Neuronal stem cell (in vitro differentiated cells): ENCODE measurements at regions not wholly inside any gene's neighbourhood (a gene's known extent, or its start where the extent isn't known, plus 50 kb on each side); places are given as distances from the start of the nearest gene placed in this dataset.

Source experiments
- DNase-seq: peaks from one replicate; pipeline ENCODE4 v3.0.0-alpha.2; 2013; ENCODE audit warnings: low spot score
- H2AFZ ChIP-seq: one replicate; pipeline ENCODE4 v1.6.1; 2013; ENCODE audit warnings: mild to moderate bottlenecking, low read length, inconsistent platforms
- H2AK5ac ChIP-seq: 2 replicates; pipeline ENCODE4 v1.6.1; 2013; ENCODE audit warnings: low read depth, mild to moderate bottlenecking, inconsistent platforms, low read length, moderate library complexity, mixed read lengths
- H2BK120ac ChIP-seq: 2 replicates; pipeline ENCODE4 v1.6.1; 2013; ENCODE audit warnings: low read depth, mild to moderate bottlenecking, inconsistent platforms, low read length, moderate library complexity, mixed read lengths
- H2BK12ac ChIP-seq: one replicate; pipeline ENCODE4 v1.6.1; 2013; ENCODE audit warnings: low read length, inconsistent platforms
- H2BK15ac ChIP-seq: 2 replicates; pipeline ENCODE4 v1.6.1; 2013; ENCODE audit warnings: mild to moderate bottlenecking, low read length, inconsistent platforms, mixed read lengths
- H2BK5ac ChIP-seq: one replicate; pipeline ENCODE4 v1.6.1; 2013; ENCODE audit warnings: inconsistent platforms, mild to moderate bottlenecking, low read length, moderate library complexity
- H3K14ac ChIP-seq: one replicate; pipeline ENCODE4 v1.6.1; 2013; ENCODE audit warnings: low read length, inconsistent platforms
- H3K18ac ChIP-seq: 2 replicates; pipeline ENCODE4 v1.6.1; 2013; ENCODE audit warnings: low read length, inconsistent platforms
- H3K23ac ChIP-seq: 2 replicates; pipeline ENCODE4 v1.6.1; 2013; ENCODE audit warnings: low read depth, mild to moderate bottlenecking, mixed read lengths, low read length, inconsistent platforms; ENCODE audit not compliant: poor library complexity
- H3K27ac ChIP-seq: replicated peaks from 3 replicates; pipeline ENCODE4 v1.5.1; 2013; ENCODE audit warnings: low read length, inconsistent platforms
- H3K27me3 ChIP-seq, 3 experiments: 2 replicates each; pipeline ENCODE4 v1.6.1; 2013; ENCODE audit warnings: low read length in 3 of 3, mild to moderate bottlenecking in 2 of 3, inconsistent platforms in 1 of 3, low read depth in 1 of 3, mixed read lengths in 1 of 3, moderate library complexity in 1 of 3; ENCODE audit not compliant: control insufficient read depth in 3 of 3, insufficient read depth in 3 of 3
- H3K36me3 ChIP-seq, 2 donors: replicated peaks in 1 of 2; 2 replicates each; pipeline ENCODE4 v1.6.1; 2013; ENCODE audit warnings: low read length in 2 of 2; ENCODE audit not compliant: control insufficient read depth in 2 of 2, insufficient read depth in 2 of 2
- H3K4ac ChIP-seq: 2 replicates; pipeline ENCODE4 v1.6.1; 2013; ENCODE audit warnings: inconsistent platforms, mild to moderate bottlenecking, low read length, moderate library complexity
- H3K4me1 ChIP-seq, 2 donors: 1 replicate in 1 of 2; 2 replicates in 1 of 2; pipeline ENCODE4 v1.6.1; 2013; ENCODE audit warnings: low read length in 2 of 2, low read depth in 1 of 2; ENCODE audit not compliant: control insufficient read depth in 2 of 2, insufficient read depth in 1 of 2
- H3K4me2 ChIP-seq: one replicate; pipeline ENCODE4 v1.6.1; 2013; ENCODE audit warnings: mild to moderate bottlenecking, low read length, inconsistent platforms; ENCODE audit not compliant: insufficient read depth, poor library complexity, severe bottlenecking
- H3K4me3 ChIP-seq, 2 donors: 2 replicates each; pipeline ENCODE4 v1.5.1; 2013; ENCODE audit warnings: low read length in 2 of 2, mild to moderate bottlenecking in 2 of 2, inconsistent platforms in 1 of 2, moderate library complexity in 1 of 2
- H3K79me1 ChIP-seq: one replicate; pipeline ENCODE4 v1.6.1; 2013; ENCODE audit warnings: low read depth, mild to moderate bottlenecking, inconsistent platforms, low read length, moderate library complexity
- H3K9ac ChIP-seq: one replicate; pipeline ENCODE4 v1.6.1; 2013; ENCODE audit warnings: mild to moderate bottlenecking, low read depth, low read length, inconsistent platforms; ENCODE audit not compliant: poor library complexity
- H3K9me3 ChIP-seq, 2 donors: replicated peaks in 1 of 2; 2 replicates each; pipeline versions ENCODE3 to v1.6.1; 2013; ENCODE audit warnings: low read length in 2 of 2, mild to moderate bottlenecking in 2 of 2, inconsistent platforms in 1 of 2, low read depth in 1 of 2, mixed read lengths in 1 of 2, moderate library complexity in 1 of 2; ENCODE audit not compliant: control insufficient read depth in 2 of 2, insufficient read depth in 1 of 2
- H4K8ac ChIP-seq: one replicate; pipeline ENCODE4 v1.6.1; 2013; ENCODE audit warnings: low read depth, mild to moderate bottlenecking, inconsistent platforms, low read length, moderate library complexity
- H4K91ac ChIP-seq: one replicate; pipeline ENCODE4 v1.6.1; 2013; ENCODE audit warnings: low read length, low read depth, mild to moderate bottlenecking, inconsistent platforms; ENCODE audit not compliant: poor library complexity
- WGBS, 2 donors: extraction: QIAGEN DNeasy Blood & Tissue Kit; methylation state at CpG; one replicate each; pipeline ENCODE4 v1.1.7; 2013; ENCODE audit warnings: missing lambda C conversion rate in 2 of 2, mixed read lengths in 1 of 2; ENCODE audit not compliant: insufficient read length in 2 of 2, insufficient replicate concordance in 1 of 2; ENCODE audit errors: extremely low coverage in 2 of 2; 5-methylcytosine and 5-hydroxymethylcytosine counted together

DNA sequence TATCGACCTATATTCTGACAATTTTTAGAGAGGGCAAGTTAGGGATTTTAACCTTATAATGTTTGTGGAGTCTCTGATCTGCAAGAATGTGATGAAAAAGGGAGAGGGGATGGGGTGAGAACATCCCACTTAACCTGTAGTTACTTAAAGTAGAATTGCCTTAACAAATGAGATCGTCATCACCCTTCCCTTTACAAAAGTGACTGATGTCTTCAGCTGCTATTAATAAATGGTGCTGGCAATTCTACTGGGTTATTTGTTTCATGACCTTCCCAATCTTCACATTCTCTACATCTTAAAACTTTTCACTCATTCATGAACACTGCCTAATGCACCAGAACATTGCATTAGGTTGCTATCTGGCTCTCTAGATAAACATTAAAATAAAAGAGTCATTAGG is 873.4 kb upstream of the LCORL start:
- H2AFZ ChIP-seq, result no peak overlapping the region
- no peak overlapping the region for H2BK5ac ChIP-seq
- no peak overlapping the region for H2BK12ac ChIP-seq
- no peak overlapping the region for H2AK5ac ChIP-seq
- H3K4me3 ChIP-seq, result no peak overlapping the region
- no peaks in the 10 kb centered on the region for H3K4me1 ChIP-seq
- no peaks in the 10 kb centered on the region for H3K36me3 ChIP-seq
- no peaks in the 10 kb centered on the region for H3K9me3 ChIP-seq
- H3K9ac ChIP-seq, result no peak overlapping the region
- H3K4ac ChIP-seq, result no peak overlapping the region
- no peak overlapping the region for H3K23ac ChIP-seq
- no peaks in the 10 kb centered on the region for H3K79me1 ChIP-seq
- no peaks in the 10 kb centered on the region for H3K27me3 ChIP-seq
- no peak overlapping the region for H3K18ac ChIP-seq
- no peak overlapping the region for H2BK120ac ChIP-seq
- no CpG with 5 or more reads among the region's 2 CpGs for WGBS, 2 donors
- no peak overlapping the region for H2BK15ac ChIP-seq
- H4K91ac ChIP-seq, result no peak overlapping the region
- no peak overlapping the region for H3K4me2 ChIP-seq
- no peak overlapping the region for H4K8ac ChIP-seq
- no peak for DNase-seq
- no peak overlapping the region for H3K14ac ChIP-seq
- H3K27ac ChIP-seq, result no peak overlapping the region

DNA sequence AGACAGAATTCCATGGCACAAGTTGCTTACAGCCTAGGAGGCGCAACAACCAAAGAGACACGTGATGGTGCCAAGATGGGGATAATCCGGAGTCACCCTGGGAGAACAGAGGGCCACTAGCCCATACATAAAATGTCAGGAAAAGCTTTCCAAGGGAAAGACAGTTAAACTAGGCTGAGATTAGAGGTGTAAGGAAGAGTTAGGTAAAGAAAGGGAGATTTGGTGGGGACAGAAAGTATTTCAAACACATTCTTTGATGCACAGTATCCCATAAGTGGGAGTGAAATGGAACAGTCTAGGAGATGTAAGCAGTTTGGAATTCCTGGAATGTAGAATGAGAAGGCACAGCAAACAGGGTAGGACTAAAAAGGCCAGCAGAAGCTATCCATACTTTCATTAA is 860.9 kb upstream of the LCORL start:
- peak; percentile 2 for DNase-seq
- no peak overlapping the region for H3K9ac ChIP-seq
- no CpG with 5 or more reads among the region's 3 CpGs for WGBS, 2 donors
- H2AFZ ChIP-seq, result peak overlapping the region; percentile 62
- H3K36me3 ChIP-seq, result no peaks in the 10 kb centered on the region
- peak overlapping the region; percentile 49 for H3K27ac ChIP-seq
- no peak overlapping the region for H4K8ac ChIP-seq
- H2BK120ac ChIP-seq, result no peak overlapping the region
- no peak overlapping the region for H4K91ac ChIP-seq
- no peak overlapping the region for H3K4me3 ChIP-seq
- no peaks in the 10 kb centered on the region for H3K9me3 ChIP-seq
- no peak overlapping the region for H3K23ac ChIP-seq
- no peak overlapping the region for H3K4me2 ChIP-seq
- H3K27me3 ChIP-seq, result no peaks in the 10 kb centered on the region
- H3K79me1 ChIP-seq, result no peaks in the 10 kb centered on the region
- H2BK15ac ChIP-seq, result no peak overlapping the region
- H3K18ac ChIP-seq, result no peak overlapping the region
- H2BK12ac ChIP-seq, result no peak overlapping the region
- no peak overlapping the region for H3K14ac ChIP-seq
- no peak overlapping the region for H2BK5ac ChIP-seq
- no peak overlapping the region for H2AK5ac ChIP-seq
- peaks cover 4 to 6% of the 10 kb centered on the region in 2 donors for H3K4me1 ChIP-seq
- H3K4ac ChIP-seq, result no peak overlapping the region

DNA sequence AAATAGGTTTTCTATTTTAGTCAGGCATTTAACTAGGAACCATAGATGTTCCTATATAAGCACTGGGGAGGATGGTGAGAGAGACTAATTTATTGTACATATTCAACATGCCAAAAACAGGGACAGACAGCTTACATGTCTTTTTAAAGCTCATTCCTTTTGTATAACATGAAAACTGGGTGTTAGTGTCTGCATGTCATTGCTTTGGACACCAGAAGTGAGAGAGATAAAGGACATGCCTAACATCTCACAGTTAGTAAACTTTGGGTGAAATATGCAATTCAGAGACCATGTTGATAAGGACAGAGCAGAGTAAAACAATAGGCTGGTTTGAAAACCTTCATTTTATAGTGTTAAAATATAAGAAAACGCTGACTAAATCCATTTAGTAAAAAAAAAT is 860.0 kb upstream of the LCORL start:
- no peak overlapping the region for H3K4ac ChIP-seq
- no CpG with 5 or more reads among the region's 1 CpG for WGBS, 2 donors

DNA sequence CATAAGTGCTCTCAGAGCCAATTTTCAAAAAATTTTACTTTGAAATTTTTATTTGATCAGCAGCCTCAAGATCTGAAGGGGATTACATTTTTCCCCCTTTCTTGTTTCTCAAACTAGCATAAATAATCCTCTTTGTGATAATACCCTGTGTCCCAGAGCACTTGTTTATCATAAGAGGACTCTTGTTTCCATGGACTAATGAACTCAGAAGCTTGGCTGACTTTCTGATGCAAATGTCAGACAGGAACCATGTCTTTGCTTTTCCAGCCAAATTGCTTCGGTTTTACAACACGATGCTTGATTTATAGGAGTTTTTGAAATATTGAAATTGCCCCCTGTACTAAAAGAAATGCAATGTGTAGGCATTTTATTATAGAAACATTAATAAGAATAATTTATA is 859.3 kb upstream of the LCORL start:
- Histone ChIP-seq H3K14ac (no peak overlapping the region), H2BK15ac (no peak overlapping the region), H2BK5ac (no peak overlapping the region), H3K18ac (no peak overlapping the region), H2AFZ (no peak overlapping the region), H3K4me3 (no peak overlapping the region), H3K27ac (no peak overlapping the region), H4K91ac (no peak overlapping the region), H3K9ac (no peak overlapping the region), H3K27me3 (no peaks in the 10 kb centered on the region), H3K79me1 (no peaks in the 10 kb centered on the region), H2BK120ac (no peak overlapping the region), H3K23ac (no peak overlapping the region), H3K4ac (no peak overlapping the region), H2BK12ac (no peak overlapping the region), H3K36me3 (no peaks in the 10 kb centered on the region), H4K8ac (no peak overlapping the region), H3K9me3 (peaks cover 0 to 2% of the 10 kb centered on the region in 2 donors), H3K4me1 (peaks cover 4 to 6% of the 10 kb centered on the region in 2 donors), H3K4me2 (no peak overlapping the region), H2AK5ac (no peak overlapping the region)
- WGBS, 2 donors, result no CpG with 5 or more reads among the region's 2 CpGs
- no peak for DNase-seq

More for the DNA sequence above, 860.0 kb upstream of the LCORL start:
- Histone ChIP-seq H3K14ac (no peak overlapping the region), H3K4me2 (no peak overlapping the region), H3K18ac (no peak overlapping the region), H3K36me3 (no peaks in the 10 kb centered on the region), H2BK120ac (no peak overlapping the region), H3K27me3 (no peaks in the 10 kb centered on the region), H3K9ac (no peak overlapping the region), H2AFZ (no peak overlapping the region), H3K9me3 (peaks cover 0 to 2% of the 10 kb centered on the region in 2 donors), H3K4me3 (no peak overlapping the region), H2AK5ac (no peak overlapping the region), H2BK12ac (no peak overlapping the region), H2BK5ac (no peak overlapping the region), H3K23ac (no peak overlapping the region), H3K27ac (no peak overlapping the region), H3K79me1 (no peaks in the 10 kb centered on the region), H3K4me1 (peaks cover 4 to 6% of the 10 kb centered on the region in 2 donors), H4K8ac (no peak overlapping the region), H2BK15ac (no peak overlapping the region), H4K91ac (no peak overlapping the region)
- DNase-seq, result no peak
